Medulla oblongata (tissue), 1 donor: ENCODE measurements at regions not wholly inside any gene's neighbourhood (a gene's known extent, or its start where the extent isn't known, plus 50 kb on each side); places are given as distances from the start of the nearest gene placed in this dataset.
A peak's percentile ranks its signal among the peaks of the same experiment; 100 is the strongest.

ENCODE experiments used
- DNase-seq: peaks from one replicate; pipeline ENCODE4 v3.0.0-alpha.2; 2015; ENCODE audit errors: extremely low spot score

DNA sequence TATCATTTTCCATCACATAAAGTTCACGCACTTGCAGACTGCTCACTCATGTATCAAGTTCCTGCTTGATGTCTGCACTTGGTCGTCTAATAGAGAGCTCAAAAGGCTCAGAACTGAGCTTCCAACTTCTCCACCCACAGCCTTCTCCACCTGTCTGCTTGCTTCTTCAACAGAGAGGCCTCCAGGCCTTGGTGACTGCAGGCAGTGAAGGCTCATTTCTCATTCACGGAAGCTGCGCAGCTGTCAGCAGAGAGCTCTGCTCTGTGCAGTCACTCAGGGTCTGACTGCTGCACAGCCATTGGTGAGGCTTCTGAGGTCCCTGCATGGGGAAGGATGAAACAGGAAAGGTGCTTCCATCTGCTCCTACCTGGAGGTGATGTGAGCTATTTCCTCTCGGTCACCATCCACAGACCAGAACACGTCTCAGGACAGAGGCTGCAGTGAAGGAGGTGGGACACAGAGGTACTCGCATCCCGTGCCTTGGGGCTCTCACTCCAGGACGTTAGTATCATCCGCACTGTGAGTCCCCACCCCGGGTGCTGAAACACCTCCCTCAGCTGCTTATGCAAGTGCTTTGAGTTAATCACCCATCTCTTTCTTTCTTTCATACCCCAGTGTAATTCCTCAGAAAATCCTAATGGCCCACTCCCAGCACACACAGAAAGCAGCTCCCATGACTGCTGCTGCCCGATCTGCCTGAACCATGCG is 126.2 kb downstream of the TMEM18 start:
- DNase-seq, result no peak

GRCh38 chr2:545711-546650 is 131.2 kb downstream of the TMEM18 start:
- DNase-seq, result no peak

- DNase-seq, result no peak
Measured at GRCh38 chr2:545228-545627, 132.0 kb downstream of the TMEM18 start.

GRCh38 chr2:538646-539045 is 138.6 kb downstream of the TMEM18 start:
- no peak for DNase-seq

GRCh38 chr2:535222-535621 is 142.0 kb downstream of the TMEM18 start:
- DNase-seq, result no peak

DNA sequence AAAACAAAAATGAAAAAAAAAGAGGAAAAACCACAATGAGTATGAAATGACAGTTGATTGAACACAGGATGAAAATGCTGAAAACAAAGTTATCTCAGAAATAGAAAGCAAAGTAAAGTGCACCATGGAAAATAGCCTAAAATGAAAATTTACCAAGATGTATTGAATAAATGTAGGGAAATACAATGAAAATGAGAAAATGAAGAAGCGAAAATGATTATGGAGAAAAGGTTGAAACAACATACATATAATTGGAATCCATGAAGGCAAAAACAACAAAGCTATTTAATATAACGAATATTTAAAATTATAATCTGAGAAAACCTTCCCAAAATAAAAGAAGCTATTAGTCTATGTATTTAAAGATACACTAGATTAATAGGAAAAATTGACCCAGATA is 147.4 kb downstream of the TMEM18 start:
- no peak for DNase-seq

DNA sequence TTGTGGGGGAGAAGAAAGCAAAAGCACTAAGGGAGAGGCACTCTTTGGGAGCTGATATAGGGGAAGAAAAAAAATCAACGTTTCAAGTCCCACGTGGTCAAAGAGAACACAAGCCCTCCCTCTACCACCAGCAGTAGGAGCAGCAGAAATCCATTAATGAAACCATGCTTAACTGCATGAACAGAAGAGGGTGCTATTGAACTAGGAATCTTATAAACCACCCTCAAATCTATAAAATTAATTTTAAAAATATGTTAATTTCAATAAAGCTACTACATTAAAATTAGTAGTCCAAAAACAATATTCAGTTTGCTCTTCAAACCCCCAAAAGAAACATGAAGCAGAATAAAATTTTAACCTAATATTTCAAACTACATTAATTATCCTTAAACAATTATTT is 147.8 kb downstream of the TMEM18 start:
- DNase-seq, result peak; percentile 42

GRCh38 chr2:527581-527980 is 149.6 kb downstream of the TMEM18 start:
- no peak for DNase-seq

DNA sequence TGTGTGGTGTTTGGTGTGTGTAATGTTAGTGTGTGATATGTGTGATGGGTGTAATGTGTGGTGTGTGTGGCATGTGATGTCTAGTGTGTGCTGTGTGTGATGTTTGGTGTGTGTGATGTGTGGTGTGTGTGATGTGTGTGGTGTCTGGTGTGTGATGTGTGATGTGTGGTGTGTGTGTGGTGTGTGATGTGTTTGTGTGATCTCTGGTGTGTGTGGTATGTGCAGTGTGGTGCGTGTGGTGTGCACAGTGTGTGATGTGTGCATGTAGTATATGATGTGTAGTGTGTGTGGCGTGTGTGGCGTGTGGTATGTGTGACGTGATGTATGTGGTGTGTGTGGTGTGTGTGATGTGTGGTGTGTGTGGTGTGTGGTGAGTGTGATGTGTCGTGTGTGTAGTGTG is 150.3 kb downstream of the TMEM18 start:
- DNase-seq, result no peak

DNA sequence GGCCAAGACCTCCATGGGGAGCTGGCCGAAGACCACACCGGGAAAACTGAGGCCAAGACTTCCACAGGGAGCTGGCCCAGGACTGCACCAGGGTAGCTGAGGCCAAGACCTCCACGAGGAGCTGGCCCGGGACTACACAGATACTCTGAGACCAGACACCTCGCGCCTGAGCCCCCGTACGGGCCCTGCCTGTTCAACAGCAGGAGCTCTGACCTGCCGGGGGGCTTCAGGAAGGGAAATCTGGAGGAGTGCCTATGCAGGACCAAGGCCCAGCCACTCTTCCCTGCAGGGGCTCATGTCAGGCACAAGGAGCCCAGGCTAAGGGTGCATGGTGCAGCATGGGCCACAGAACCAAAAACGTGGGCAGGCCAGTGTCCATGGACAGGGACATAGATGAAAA is 151.6 kb downstream of the TMEM18 start:
- DNase-seq, result no peak

DNA sequence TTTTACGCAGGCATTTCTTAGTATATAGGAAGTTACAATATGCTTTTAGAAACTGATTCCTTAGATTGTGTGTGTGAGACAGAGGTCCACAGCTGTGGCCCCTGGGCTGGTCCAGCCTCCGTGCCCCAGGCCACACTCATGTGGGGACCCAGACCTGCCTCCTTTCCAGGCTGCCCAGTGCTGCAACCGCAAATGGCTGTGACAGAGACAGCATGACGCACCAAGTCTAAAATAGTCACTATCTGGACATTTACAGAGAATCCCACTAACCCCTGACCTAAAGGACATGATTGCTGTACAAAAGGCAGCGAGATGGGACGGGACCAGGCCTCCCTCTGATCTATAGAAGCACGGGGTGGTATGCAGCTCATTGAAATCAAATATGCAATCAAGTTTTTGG is 152.2 kb downstream of the TMEM18 start:
- DNase-seq, result no peak

GRCh38 chr2:524442-524841 is 152.8 kb downstream of the TMEM18 start:
- no peak for DNase-seq

- no peak for DNase-seq
Measured at GRCh38 chr2:523698-524270, 153.4 kb downstream of the TMEM18 start.

- DNase-seq, result no peak
Measured at GRCh38 chr2:522776-523175, 154.4 kb downstream of the TMEM18 start.

DNA sequence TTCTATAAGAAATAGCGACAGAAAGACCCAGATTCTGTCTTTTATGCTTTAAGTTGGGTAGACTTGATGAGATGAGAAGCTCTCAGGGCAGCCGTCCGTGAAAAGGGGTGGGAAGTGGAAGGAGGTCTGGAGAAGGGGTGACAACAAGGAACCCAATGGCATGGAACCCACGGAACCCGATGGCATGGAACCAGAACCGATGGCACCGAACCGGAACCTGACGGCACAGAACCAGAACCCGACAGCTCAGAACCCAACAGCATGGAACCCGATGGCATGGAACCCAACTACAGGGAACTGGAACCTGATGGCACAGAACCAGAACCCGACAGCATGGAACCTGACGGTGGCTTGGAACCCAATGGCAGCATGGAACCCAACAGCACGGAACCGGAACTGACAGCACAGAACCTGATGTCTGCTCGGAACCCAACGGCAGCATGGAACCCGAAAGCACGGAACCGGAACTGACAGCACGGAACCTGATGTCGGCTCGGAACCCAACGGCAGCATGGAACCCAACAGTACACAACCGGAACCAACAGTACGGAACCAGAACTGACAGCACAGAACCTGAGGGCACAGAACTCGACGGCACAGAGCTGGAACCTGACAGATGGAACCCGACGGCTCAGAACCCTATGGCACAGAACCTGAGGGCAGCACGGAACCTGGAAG is 155.2 kb downstream of the TMEM18 start:
- no peak for DNase-seq

DNA sequence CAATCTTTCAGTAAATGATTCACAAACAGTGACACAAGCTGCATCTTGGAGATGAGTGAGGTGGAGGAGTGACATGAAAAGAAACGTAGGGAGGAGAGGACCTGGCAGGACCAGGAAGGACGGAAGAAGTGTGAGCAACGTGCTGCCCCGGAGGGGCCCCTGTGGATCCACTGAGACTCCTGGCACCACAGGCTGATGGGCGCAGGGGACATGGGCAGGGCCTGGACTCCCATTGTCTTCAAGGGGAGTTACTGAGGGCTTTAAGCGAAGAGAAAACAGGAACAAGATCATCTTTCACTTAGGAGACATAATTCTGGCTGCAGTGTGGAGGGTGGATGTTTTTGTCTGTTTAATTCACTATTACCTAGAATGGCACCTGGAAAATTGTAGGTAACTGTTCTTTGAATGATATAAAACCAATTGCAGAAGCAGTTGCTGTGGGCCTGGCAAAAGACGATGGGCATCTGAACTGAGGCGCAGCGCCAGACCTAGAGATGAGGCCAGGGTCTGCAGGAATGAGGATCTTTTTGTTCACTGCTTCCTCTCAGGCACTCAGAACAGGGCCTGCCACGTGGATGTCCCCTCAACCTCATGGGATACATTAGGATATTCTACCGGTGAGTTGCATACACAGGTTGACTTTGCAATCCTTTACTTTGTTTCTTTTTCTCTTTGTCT is 156.4 kb downstream of the TMEM18 start:
- no peak for DNase-seq

- DNase-seq, result peak; percentile 34
Measured at GRCh38 chr2:516944-517343, 160.3 kb downstream of the TMEM18 start.

GRCh38 chr2:516131-516530 is 161.1 kb downstream of the TMEM18 start:
- no peak for DNase-seq

- no peak for DNase-seq
Measured at GRCh38 chr2:515441-516127, 161.6 kb downstream of the TMEM18 start.

DNA sequence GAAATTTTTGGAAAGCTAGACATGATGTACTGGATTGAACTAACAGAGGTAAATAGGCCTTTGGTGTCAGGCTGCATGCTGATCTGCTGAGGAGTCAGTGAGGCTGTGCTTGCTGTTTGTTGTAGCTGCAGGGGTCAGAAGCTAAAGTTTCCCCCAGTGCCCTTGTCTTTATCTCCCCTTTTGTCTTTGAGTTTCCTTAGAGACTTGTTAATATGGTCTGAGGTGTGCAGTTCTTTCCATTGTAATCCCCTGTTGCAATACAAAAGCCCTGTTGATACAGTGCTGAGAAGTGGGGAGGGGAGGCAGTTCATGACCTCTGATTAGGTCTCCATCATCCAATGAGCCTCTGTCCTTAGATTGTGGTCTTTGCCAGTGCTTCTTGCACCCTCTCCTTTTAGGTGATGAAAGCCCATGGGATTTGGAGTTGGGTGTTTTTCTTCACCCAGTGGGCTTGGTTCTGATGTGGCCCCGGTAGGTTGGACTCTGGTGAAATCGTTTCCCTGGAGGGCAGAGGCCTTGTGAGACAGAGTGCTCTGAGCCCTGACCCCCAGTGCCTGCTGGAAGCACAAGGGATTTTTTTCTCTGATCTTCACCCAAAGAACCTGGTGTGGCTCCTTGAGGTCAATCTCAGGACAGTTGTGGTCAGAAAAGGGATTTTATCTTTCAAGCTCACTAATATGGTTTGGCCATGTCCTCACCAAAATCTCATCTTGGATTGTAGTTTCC is 163.1 kb downstream of the TMEM18 start:
- DNase-seq, result no peak
